Astrocyte of the spinal cord (primary cell): ENCODE measurements at regions not wholly inside any gene's neighbourhood (a gene's known extent, or its start where the extent isn't known, plus 50 kb on each side); places are given as distances from the start of the nearest gene placed in this dataset.
"Not testable (repeated sequence)": the region's sequence is repeated elsewhere in the genome, so short reads cannot be mapped to it uniquely, and the experiment has no call there.

ENCODE experiments used
- DNase-seq: peaks from one replicate; pipeline ENCODE4 v3.0.0; 2011; ENCODE audit warnings: low read depth, low spot score
- H3K4me3 ChIP-seq: 2 replicates; pipeline ENCODE4 v1.5.1; 2011; ENCODE audit warnings: low read depth, mild to moderate bottlenecking, low read length, moderate library complexity
- in situ Hi-C: cut with HindIII; loops from 2 replicates; pipeline ENCODE4 v1.10.0; 2017; ENCODE audit warnings: low sequenced_read_pairs
- TF ChIP-seq, protein P1 (sequence below): IDR thresholded peaks from 2 replicates; pipeline ENCODE4 v1.5.1; 2012; ENCODE audit warnings: low read depth, mild to moderate bottlenecking, low read length, inconsistent platforms

DNA sequence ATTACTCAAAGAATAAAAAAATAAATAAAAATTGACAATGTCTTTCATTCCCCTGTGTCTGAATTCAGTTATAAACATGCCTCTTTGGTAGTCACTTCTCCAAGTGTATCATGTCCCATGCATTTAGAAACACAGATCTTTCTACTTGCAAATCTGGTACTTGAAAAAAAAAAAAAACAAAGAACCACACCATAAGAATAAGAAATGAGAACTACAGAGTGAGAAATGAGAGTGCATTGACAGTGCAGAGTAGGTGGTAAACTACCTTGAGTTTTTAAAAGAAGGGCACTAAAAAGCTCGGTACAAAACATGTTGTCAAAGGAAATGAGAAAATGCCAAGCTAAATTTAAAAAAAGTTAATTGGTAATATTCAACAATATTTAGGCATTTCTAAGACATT is 123.0 kb downstream of the GPR85 start:
- DNase-seq: no peak
- TF ChIP-seq, protein P1, sequence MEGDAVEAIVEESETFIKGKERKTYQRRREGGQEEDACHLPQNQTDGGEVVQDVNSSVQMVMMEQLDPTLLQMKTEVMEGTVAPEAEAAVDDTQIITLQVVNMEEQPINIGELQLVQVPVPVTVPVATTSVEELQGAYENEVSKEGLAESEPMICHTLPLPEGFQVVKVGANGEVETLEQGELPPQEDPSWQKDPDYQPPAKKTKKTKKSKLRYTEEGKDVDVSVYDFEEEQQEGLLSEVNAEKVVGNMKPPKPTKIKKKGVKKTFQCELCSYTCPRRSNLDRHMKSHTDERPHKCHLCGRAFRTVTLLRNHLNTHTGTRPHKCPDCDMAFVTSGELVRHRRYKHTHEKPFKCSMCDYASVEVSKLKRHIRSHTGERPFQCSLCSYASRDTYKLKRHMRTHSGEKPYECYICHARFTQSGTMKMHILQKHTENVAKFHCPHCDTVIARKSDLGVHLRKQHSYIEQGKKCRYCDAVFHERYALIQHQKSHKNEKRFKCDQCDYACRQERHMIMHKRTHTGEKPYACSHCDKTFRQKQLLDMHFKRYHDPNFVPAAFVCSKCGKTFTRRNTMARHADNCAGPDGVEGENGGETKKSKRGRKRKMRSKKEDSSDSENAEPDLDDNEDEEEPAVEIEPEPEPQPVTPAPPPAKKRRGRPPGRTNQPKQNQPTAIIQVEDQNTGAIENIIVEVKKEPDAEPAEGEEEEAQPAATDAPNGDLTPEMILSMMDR: no peak
- in situ Hi-C loops: no loop called here
- H3K4me3 ChIP-seq: no peak overlapping the region

DNA sequence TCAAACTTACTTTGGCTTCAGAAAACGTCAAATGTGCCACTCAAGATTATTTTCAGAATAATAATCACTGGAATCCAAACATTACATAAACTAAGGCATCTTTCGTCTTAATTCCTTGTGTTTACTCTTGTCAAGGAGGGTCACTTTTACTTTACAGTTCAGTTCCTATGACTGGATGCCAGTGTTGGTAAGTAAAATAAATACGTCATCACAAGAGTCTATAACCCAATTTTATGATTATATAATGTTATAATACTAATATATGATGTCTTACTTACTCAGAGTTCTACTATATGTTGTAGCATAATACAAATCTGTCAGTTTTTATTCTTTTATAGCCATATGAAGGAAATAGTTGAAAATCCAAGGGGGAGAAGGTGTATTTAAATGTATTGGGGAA is 123.8 kb downstream of the GPR85 start:
- DNase-seq: no peak
- TF ChIP-seq, protein P1: no peak
- H3K4me3 ChIP-seq: no peak overlapping the region
- in situ Hi-C loops: no loop called here

DNA sequence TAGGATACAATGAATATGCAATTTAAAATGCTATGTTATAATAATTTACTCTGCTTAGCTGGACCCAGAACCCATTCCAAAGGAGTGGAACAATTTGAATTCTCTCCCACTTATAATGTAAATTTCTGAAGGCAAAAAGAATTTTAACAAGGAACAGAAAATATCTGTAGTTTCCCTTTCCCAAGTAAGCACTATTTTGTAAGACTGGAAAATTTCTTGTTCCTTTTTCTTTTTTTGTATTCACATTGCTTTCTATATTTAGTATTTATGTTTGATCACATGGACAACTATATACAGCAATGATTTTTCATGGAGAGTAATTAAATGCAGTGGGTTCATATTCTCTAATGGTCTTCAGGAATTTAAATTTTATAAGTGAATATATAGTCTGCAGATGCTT is 127.4 kb downstream of the GPR85 start:
- DNase-seq: no peak
- TF ChIP-seq, protein P1: no peak
- in situ Hi-C loops: no loop called here
- H3K4me3 ChIP-seq: no peak overlapping the region

DNA sequence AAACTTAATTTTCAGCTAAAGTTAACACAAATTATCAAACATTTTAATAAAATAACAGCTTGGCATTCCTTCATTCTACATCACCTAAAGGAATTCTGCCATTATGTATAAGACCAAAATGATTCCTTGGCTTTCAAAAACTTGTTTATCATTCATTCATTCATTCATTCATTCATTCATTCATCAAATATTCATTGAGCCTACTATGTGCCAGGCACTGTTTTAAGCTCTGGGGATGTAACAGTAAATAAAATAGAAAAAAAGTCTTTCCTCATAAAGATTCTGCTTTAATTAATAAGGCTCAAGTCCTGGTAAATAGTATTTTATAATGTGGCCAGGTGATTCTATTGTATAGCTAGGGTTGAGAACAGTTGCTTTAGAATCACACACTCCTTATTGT is 127.9 kb downstream of the GPR85 start:
- no peak overlapping the region for H3K4me3 ChIP-seq
- TF ChIP-seq, protein P1: no peak
- in situ Hi-C loops: no loop called here
- DNase-seq: no peak

DNA sequence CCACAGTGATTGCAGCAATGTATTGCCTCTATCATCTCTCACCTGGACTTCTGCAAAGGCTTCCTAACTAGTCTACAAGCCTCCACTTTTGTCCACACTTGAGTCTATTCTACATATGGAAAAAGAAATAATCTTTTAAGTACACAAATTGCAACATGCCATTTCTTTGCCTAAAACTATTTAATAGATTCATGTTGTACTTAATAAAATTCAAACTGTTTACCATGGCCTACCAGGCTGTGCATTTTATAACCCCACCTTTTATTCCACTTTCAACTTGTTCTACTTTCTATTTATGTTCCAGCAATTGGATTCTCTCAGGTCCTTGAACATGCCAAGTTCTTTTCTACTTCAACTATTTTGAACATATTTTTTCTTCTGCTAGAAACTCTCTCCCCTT is 128.7 kb downstream of the GPR85 start:
- in situ Hi-C loops: no loop called here
- TF ChIP-seq, protein P1: no peak
- H3K4me3 ChIP-seq: no peak overlapping the region
- no peak for DNase-seq

DNA sequence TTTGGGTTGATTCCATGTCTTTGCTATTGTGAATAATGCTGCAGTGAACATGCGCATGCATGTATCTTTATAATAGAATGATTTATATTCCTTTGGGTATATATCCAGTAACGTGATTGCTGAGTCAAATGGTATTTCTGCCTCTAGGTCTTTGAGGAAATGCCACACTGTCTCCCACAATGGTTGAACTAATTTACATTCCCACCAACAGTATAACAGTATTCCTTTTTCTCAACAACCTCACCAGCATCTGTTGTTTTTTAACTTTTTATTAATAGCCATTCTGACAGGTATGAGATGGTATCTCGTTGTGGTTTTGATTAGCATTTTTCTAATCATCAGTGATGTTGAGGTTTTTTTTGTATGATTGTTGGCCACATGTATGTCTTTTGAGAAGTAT is 133.6 kb downstream of the GPR85 start:
- DNase-seq, H3K4me3 ChIP-seq, in situ Hi-C loops: not testable (repeated sequence)

DNA sequence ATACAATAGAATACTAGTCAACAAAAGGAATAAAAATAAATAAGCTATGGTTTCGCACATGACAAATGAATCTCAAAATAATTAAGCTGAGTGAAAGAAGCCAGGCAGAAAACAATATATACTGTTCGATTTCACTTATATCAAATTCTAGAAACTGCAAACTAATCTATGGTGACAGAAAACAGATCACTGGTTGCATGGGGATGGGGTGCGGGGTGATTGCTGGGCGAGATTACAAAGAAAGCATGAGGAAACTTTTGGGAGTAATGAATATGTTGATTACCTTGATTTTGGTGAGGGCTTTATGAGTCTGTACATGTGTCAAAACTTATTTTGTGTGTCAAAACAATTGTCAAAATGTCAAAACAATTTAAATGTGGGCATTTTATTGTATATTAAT is 135.6 kb downstream of the GPR85 start:
- in situ Hi-C loops: no loop called here
- no peak overlapping the region for H3K4me3 ChIP-seq
- DNase-seq: no peak
- TF ChIP-seq, protein P1: no peak

DNA sequence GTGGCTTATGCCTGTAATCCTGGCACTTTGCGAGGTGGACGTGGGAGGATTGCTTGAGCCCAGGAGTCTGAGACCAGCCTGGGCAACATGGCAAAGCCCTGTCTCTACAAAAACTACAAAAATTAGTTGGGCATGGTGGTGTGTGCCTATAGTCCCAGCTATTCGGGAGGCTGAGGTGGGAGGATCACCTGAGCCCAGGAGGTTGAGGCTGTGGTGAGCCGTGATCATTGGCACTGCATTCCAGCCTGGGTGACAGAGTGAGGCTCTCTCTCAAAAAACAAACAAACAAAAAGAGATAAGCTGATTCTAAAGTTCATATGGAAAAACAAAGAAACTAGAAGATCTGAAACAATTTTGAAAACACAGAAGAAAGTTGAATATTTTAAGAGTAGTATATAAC is 136.9 kb downstream of the GPR85 start:
- DNase-seq, H3K4me3 ChIP-seq, in situ Hi-C loops: not testable (repeated sequence)
